H9 (cell line): ENCODE measurements at regions not wholly inside any gene's neighbourhood (a gene's known extent, or its start where the extent isn't known, plus 50 kb on each side); places are given as distances from the start of the nearest gene placed in this dataset.

Source experiments
- DNase-seq: peaks from one replicate; pipeline ENCODE4 v3.0.0-alpha.2; 2017
- H2AFZ ChIP-seq: one replicate; pipeline ENCODE4 v1.6.1; 2013; ENCODE audit warnings: mild to moderate bottlenecking, low read length, control low read depth, moderate library complexity
- H2AK5ac ChIP-seq: 2 replicates; pipeline ENCODE4 v1.6.1; 2013; ENCODE audit warnings: low read length, control low read depth, mixed read lengths; ENCODE audit not compliant: insufficient read length
- H2BK120ac ChIP-seq: one replicate; pipeline ENCODE4 v1.6.1; 2013; ENCODE audit warnings: low read depth, mild to moderate bottlenecking, low read length, control low read depth, inconsistent platforms; ENCODE audit not compliant: poor library complexity, severe bottlenecking
- H2BK12ac ChIP-seq: 2 replicates; pipeline ENCODE4 v1.6.1; 2013; ENCODE audit warnings: low read length, control low read depth, mixed read lengths, low read depth; ENCODE audit not compliant: insufficient read length
- H2BK15ac ChIP-seq: 2 replicates; pipeline ENCODE4 v1.6.1; 2013; ENCODE audit warnings: low read depth, low read length, control low read depth
- H2BK20ac ChIP-seq: one replicate; pipeline ENCODE4 v1.6.1; 2013; ENCODE audit warnings: low read depth, mild to moderate bottlenecking, low read length, control low read depth, inconsistent platforms; ENCODE audit not compliant: poor library complexity, severe bottlenecking
- H2BK5ac ChIP-seq: 2 replicates; pipeline ENCODE4 v1.6.1; 2013; ENCODE audit warnings: low read length, control low read depth, mixed read lengths; ENCODE audit not compliant: insufficient read length
- H3K14ac ChIP-seq: 2 replicates; pipeline ENCODE4 v1.6.1; 2013; ENCODE audit warnings: low read length, control low read depth; ENCODE audit not compliant: insufficient read depth
- H3K18ac ChIP-seq: 2 replicates; pipeline ENCODE4 v1.6.1; 2013; ENCODE audit warnings: low read depth, mild to moderate bottlenecking, mixed read lengths, low read length, control low read depth; ENCODE audit not compliant: insufficient read length
- H3K23ac ChIP-seq: 2 replicates; pipeline ENCODE4 v1.6.1; 2013; ENCODE audit warnings: low read length, control low read depth, mixed read lengths, low read depth; ENCODE audit not compliant: insufficient read length
- H3K23me2 ChIP-seq: 2 replicates; pipeline ENCODE4 v1.6.1; 2013; ENCODE audit warnings: low read depth, mild to moderate bottlenecking, mixed read lengths, low read length, control low read depth; ENCODE audit not compliant: insufficient read length, poor library complexity, severe bottlenecking
- H3K27ac ChIP-seq: 2 replicates; pipeline ENCODE4 v1.5.1; 2013; ENCODE audit warnings: low read length, control low read depth, mixed read lengths, low read depth; ENCODE audit not compliant: insufficient read length
- H3K27me3 ChIP-seq: 2 replicates; pipeline ENCODE4 v1.6.1; 2013; ENCODE audit warnings: low read length, control low read depth, inconsistent platforms; ENCODE audit not compliant: insufficient read depth
- H3K4ac ChIP-seq: 2 replicates; pipeline ENCODE4 v1.6.1; 2013; ENCODE audit warnings: low read depth, mild to moderate bottlenecking, control low read depth, inconsistent platforms, low read length, moderate library complexity
- H3K4me1 ChIP-seq: 2 replicates; pipeline ENCODE4 v1.6.1; 2013; ENCODE audit warnings: low read length, control low read depth, inconsistent platforms; ENCODE audit not compliant: insufficient read depth
- H3K4me2 ChIP-seq: 2 replicates; pipeline ENCODE4 v1.6.1; 2013; ENCODE audit warnings: low read length, control low read depth, mixed read lengths; ENCODE audit not compliant: insufficient read length, insufficient read depth
- H3K56ac ChIP-seq: 2 replicates; pipeline ENCODE4 v1.6.1; 2013; ENCODE audit warnings: low read depth, mild to moderate bottlenecking, mixed read lengths, low read length, control low read depth; ENCODE audit not compliant: insufficient read length
- H3K79me1 ChIP-seq: 2 replicates; pipeline ENCODE4 v1.6.1; 2013; ENCODE audit warnings: low read depth, mild to moderate bottlenecking, moderate library complexity, low read length, control low read depth, inconsistent platforms; ENCODE audit not compliant: insufficient read depth, poor library complexity, severe bottlenecking
- H3K79me2 ChIP-seq: 2 replicates; pipeline ENCODE4 v1.6.1; 2013; ENCODE audit warnings: low read length, control low read depth, inconsistent platforms; ENCODE audit not compliant: insufficient read depth
- H3K9ac ChIP-seq: 2 replicates; pipeline ENCODE4 v1.6.1; 2013; ENCODE audit warnings: low read length, control low read depth, mixed read lengths; ENCODE audit not compliant: insufficient read length; ENCODE audit errors: extremely low read depth
- H3K9me3 ChIP-seq: one replicate; pipeline ENCODE4 v1.6.1; 2013; ENCODE audit warnings: low read depth, low read length, inconsistent platforms; ENCODE audit not compliant: control insufficient read depth
- H3T11ph ChIP-seq: one replicate; pipeline ENCODE4 v1.6.1; 2013; ENCODE audit warnings: mild to moderate bottlenecking, low read length, control low read depth, inconsistent platforms
- H4K20me1 ChIP-seq: one replicate; pipeline ENCODE4 v1.6.1; 2013; ENCODE audit not compliant: control insufficient read depth, insufficient read length, insufficient read depth
- H4K5ac ChIP-seq: 2 replicates; pipeline ENCODE4 v1.6.1; 2013; ENCODE audit warnings: low read depth, mild to moderate bottlenecking, mixed read lengths, low read length, control low read depth; ENCODE audit not compliant: insufficient read length
- H4K8ac ChIP-seq: replicated peaks from 2 replicates; pipeline ENCODE4 v1.6.1; 2013; ENCODE audit warnings: low read length, control low read depth, mixed read lengths, low read depth; ENCODE audit not compliant: insufficient read length
- H4K91ac ChIP-seq: 2 replicates; pipeline ENCODE4 v1.6.1; 2013; ENCODE audit warnings: low read depth, mild to moderate bottlenecking, moderate library complexity, mixed read lengths, low read length, control low read depth; ENCODE audit not compliant: insufficient read length
- H3K27ac Mint-ChIP-seq, 3 experiments: 2 replicates in 2 of 3; 3 replicates in 1 of 3; pipeline ENCODE4 v1.8.0; 2020 to 2021; ENCODE audit warnings: mixed read lengths in 3 of 3, mild to moderate bottlenecking in 1 of 3, moderate library complexity in 1 of 3
- H3K27me3 Mint-ChIP-seq: 2 replicates; pipeline ENCODE4 v1.8.0; 2021; ENCODE audit warnings: low read depth, mild to moderate bottlenecking, moderate library complexity, mixed read lengths
- H3K36me3 Mint-ChIP-seq, 3 experiments: 2 replicates in 2 of 3; 3 replicates in 1 of 3; pipeline ENCODE4 v1.8.0; 2020 to 2021; ENCODE audit warnings: low read depth in 3 of 3, mixed read lengths in 3 of 3; ENCODE audit not compliant: insufficient read depth in 1 of 3
- H3K4me1 Mint-ChIP-seq, 2 experiments: 2 replicates each; pipeline ENCODE4 v1.8.0; 2020; ENCODE audit warnings: mixed read lengths in 2 of 2
- H3K4me3 Mint-ChIP-seq, 2 experiments: 2 replicates in 1 of 2; 3 replicates in 1 of 2; pipeline ENCODE4 v1.8.0; 2020 to 2021; ENCODE audit warnings: mild to moderate bottlenecking in 2 of 2, mixed read lengths in 2 of 2, moderate library complexity in 1 of 2
- H3K9me3 Mint-ChIP-seq, 2 experiments: 2 replicates in 1 of 2; 3 replicates in 1 of 2; pipeline ENCODE4 v1.8.0; 2020; ENCODE audit warnings: mild to moderate bottlenecking in 2 of 2, mixed read lengths in 2 of 2, moderate library complexity in 1 of 2
- CTCF ChIP-seq: fragments of 200-600 bp; sonication (generic); conservative IDR thresholded peaks from 3 replicates; pipeline ENCODE4 v1.8.0; 2021; ENCODE audit warnings: antibody characterized with exemption, mild to moderate bottlenecking
- WGBS: extraction: QIAGEN DNeasy Blood & Tissue Kit; methylation state at CpG from one replicate; pipeline ENCODE4 v1.1.7; 2013; ENCODE audit warnings: missing lambda C conversion rate, low lambda C conversion rate, mixed read lengths; ENCODE audit not compliant: insufficient read length; ENCODE audit errors: extremely low coverage; 5-methylcytosine and 5-hydroxymethylcytosine counted together

DNA sequence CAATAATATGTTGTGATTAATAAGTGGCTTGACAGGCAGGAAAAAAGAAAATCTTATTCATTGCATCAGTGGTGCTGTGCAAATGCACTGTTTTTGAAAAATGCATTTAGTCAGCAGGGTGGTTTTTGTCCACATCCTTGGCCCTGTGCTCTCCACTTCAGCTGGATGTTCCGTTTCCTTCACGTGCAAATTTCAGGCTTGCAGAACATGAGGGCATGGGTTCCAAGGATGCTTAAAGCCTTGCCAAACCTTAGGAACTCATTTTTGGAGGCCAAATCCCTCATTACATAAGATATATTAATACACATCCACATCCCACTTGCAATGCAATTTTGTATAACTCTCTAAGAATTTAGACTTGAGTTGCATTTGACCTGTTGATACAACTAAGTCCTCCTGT, 410.1 kb downstream of the PRDM2 start:
- H3K4me3 Mint-ChIP-seq, result no peak overlapping the region
- H3K9me3 Mint-ChIP-seq, result no peaks in the 10 kb centered on the region
- no peak overlapping the region for H3K27ac ChIP-seq
- H2BK20ac ChIP-seq, result no peak overlapping the region
- H4K91ac ChIP-seq, result no peak overlapping the region
- H3K27me3 ChIP-seq, result no peaks in the 10 kb centered on the region
- no peak overlapping the region for H3K18ac ChIP-seq
- no peak overlapping the region for H4K8ac ChIP-seq
- no peak overlapping the region for H2BK12ac ChIP-seq
- no peak overlapping the region for H3K14ac ChIP-seq
- no peak overlapping the region for H3K4me2 ChIP-seq
- H4K20me1 ChIP-seq, result no peaks in the 10 kb centered on the region
- H2AK5ac ChIP-seq, result no peak overlapping the region
- peaks cover 3% of the 10 kb centered on the region for H3K27me3 Mint-ChIP-seq
- no peak overlapping the region for H3K23ac ChIP-seq
- H3K23me2 ChIP-seq, result no peaks in the 10 kb centered on the region
- H3T11ph ChIP-seq, result no peak overlapping the region
- WGBS, result no CpG with 5 or more reads among the region's 2 CpGs
- H3K56ac ChIP-seq, result no peak overlapping the region
- H3K4me1 Mint-ChIP-seq, result peaks cover 4 to 8% of the 10 kb centered on the region in 2 experiments
- H3K36me3 Mint-ChIP-seq, result no peaks in the 10 kb centered on the region; a peak in 1 of 7 replicates
- H3K79me2 ChIP-seq, result no peaks in the 10 kb centered on the region
- H3K9me3 ChIP-seq, result no peaks in the 10 kb centered on the region
- no peak overlapping the region for H2BK15ac ChIP-seq
- H3K4ac ChIP-seq, result no peak overlapping the region
- peak; percentile 4 for DNase-seq
- no peak overlapping the region for H3K9ac ChIP-seq
- no peak overlapping the region for H2AFZ ChIP-seq
- H3K27ac Mint-ChIP-seq, result no peak overlapping the region
- no peaks in the 10 kb centered on the region for H3K79me1 ChIP-seq
- TF ChIP-seq CTCF, result no peak
- H2BK5ac ChIP-seq, result no peak overlapping the region
- H3K4me1 ChIP-seq, result no peaks in the 10 kb centered on the region
- H2BK120ac ChIP-seq, result no peak overlapping the region
- no peak overlapping the region for H4K5ac ChIP-seq
